ENCODE measurements at regions not wholly inside any gene's neighbourhood (a gene's known extent, or its start where the extent isn't known, plus 50 kb on each side); places are given as distances from the start of the nearest gene placed in this dataset.

- TF ChIP-seq CTCF (IDR thresholded peaks at IDR 0.05) (no peak), POLR2AphosphoS5 (IDR thresholded peaks at IDR 0.05) (no peak)
These were observed 176.0 kb downstream of the KIF26A start for GRCh38 chr14:104314251-104314941.
